Right ventricle myocardium superior (tissue), 1 donor: ENCODE measurements at regions not wholly inside any gene's neighbourhood (a gene's known extent, or its start where the extent isn't known, plus 50 kb on each side); places are given as distances from the start of the nearest gene placed in this dataset.

Experiments
- ATAC-seq: fragments of 200-7000 bp; cut with Tn5 transposase; one replicate; pipeline ENCODE4 v1.9.1; 2020; ENCODE audit warnings: mild to moderate bottlenecking; ENCODE audit not compliant: poor library complexity
- DNase-seq: peaks from one replicate; pipeline ENCODE4 v3.0.0-alpha.2; 2020
- intact Hi-C: fragments of 100-400 bp; cut with DNase I; formaldehyde crosslinking; loops from one replicate; pipeline ENCODE4 v1.11.2; 2022
- donor health status: DM: no; HTN: yes; CAD: no; lungs with severe emphysema.

- DNase-seq = no peak
- intact Hi-C loops = no loop called here
- no peak for ATAC-seq
These were observed 126.8 kb upstream of the VCX3A start for GRCh38 chrX:6661736-6662135.

GRCh38 chrX:6660567-6661264, 125.8 kb upstream of the VCX3A start:
- ATAC-seq (no peak), DNase-seq (no peak)
- intact Hi-C loops = no loop called here

GRCh38 chrX:6645216-6645615, 110.3 kb upstream of the VCX3A start:
- intact Hi-C loops = no loop called here
- DNase-seq (no peak), ATAC-seq (no peak)

- no peak for DNase-seq
- intact Hi-C loops = no loop called here
- ATAC-seq = no peak
These were observed 109.5 kb upstream of the VCX3A start for GRCh38 chrX:6644411-6644810.

GRCh38 chrX:6640727-6641126, 105.8 kb upstream of the VCX3A start:
- ATAC-seq = no peak
- DNase-seq = no peak
- intact Hi-C loops = no loop called here

GRCh38 chrX:6614506-6614905, 79.6 kb upstream of the VCX3A start:
- no peak for ATAC-seq
- intact Hi-C loops = no loop called here
- no peak for DNase-seq

- intact Hi-C loops = no loop called here
- no peak for ATAC-seq
These were observed 64.4 kb upstream of the VCX3A start for GRCh38 chrX:6599230-6599860.

More at GRCh38 chrX:6599230-6599860, 64.4 kb upstream of the VCX3A start:
- DNase-seq = no peak
